ENCODE measurements at regions not wholly inside any gene's neighbourhood (a gene's known extent, or its start where the extent isn't known, plus 50 kb on each side); places are given as distances from the start of the nearest gene placed in this dataset.

DNA sequence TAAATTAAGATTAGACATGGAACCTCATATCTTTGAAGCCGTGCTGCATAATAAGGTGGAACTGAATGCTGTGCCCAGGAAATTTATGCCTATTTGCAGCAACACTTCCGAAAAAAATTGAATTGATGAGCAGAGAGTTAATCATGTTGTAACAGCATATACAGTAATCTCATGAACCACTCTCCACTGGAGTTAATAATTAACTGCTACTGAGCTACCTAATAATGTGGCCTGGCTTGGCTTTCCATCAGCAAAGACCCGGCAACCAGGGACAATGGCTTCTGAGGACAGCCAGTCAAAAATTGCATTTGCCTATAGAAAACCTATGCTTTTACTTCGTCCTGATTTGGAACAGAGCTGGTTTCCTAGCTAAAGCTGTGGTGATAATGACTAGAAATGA is 63.8 kb upstream of the GATB start:
- H3K4me2 ChIP-seq: no peak overlapping the region
- TF ChIP-seq, protein P1, sequence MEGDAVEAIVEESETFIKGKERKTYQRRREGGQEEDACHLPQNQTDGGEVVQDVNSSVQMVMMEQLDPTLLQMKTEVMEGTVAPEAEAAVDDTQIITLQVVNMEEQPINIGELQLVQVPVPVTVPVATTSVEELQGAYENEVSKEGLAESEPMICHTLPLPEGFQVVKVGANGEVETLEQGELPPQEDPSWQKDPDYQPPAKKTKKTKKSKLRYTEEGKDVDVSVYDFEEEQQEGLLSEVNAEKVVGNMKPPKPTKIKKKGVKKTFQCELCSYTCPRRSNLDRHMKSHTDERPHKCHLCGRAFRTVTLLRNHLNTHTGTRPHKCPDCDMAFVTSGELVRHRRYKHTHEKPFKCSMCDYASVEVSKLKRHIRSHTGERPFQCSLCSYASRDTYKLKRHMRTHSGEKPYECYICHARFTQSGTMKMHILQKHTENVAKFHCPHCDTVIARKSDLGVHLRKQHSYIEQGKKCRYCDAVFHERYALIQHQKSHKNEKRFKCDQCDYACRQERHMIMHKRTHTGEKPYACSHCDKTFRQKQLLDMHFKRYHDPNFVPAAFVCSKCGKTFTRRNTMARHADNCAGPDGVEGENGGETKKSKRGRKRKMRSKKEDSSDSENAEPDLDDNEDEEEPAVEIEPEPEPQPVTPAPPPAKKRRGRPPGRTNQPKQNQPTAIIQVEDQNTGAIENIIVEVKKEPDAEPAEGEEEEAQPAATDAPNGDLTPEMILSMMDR (conservative IDR thresholded peaks at IDR 0.05; ENCODE audit: low read depth, low read length): no peak
- no peak overlapping the region for H3K27ac ChIP-seq
- no peak overlapping the region for H2AFZ ChIP-seq (ENCODE audit: low read depth)
- H3K27me3 ChIP-seq (ENCODE audit: insufficient read depth, low read depth): no peaks in the 10 kb centered on the region
- H3K9ac ChIP-seq: no peak overlapping the region
- no peaks in the 10 kb centered on the region for H3K4me1 ChIP-seq (ENCODE audit: low read depth, poor library complexity, severe bottlenecking)
- no peaks in the 10 kb centered on the region; the same call in 1 of the 2 replicates for H3K36me3 ChIP-seq (ENCODE audit: insufficient read depth)
- H3K79me2 ChIP-seq (ENCODE audit: insufficient read depth, low read depth): no peaks in the 10 kb centered on the region
- H3K4me3 ChIP-seq (IDR thresholded peaks at IDR 0.05; ENCODE audit: insufficient read depth, low read depth, low read length): no peak overlapping the region
- H4K20me1 ChIP-seq (ENCODE audit: insufficient read depth): no peaks in the 10 kb centered on the region

DNA sequence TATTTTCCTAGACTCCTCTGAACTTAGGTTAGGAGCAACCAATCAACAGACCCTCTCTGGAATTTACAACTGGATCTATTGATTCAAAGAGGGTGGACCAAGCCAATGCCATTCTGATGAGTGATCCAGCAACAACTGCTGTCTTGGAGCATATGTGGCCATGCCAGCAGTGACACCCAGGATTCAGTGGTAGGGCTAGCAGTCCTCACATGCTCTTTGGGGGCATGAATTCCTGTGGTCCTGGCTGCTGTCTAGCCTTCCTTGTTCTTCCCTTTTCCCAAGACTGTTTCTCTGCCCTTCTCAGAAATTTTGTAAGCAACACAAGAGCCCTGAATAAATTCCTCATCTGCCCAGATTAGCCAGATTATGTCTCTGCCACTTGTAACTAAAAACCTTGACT is 61.5 kb upstream of the GATB start:
- H3K36me3 ChIP-seq (ENCODE audit: insufficient read depth): no peaks in the 10 kb centered on the region; the same call in 1 of the 2 replicates
- TF ChIP-seq, protein P1 (conservative IDR thresholded peaks at IDR 0.05; ENCODE audit: low read depth, low read length): no peak
- H3K27ac ChIP-seq: no peak overlapping the region
- no peaks in the 10 kb centered on the region for H4K20me1 ChIP-seq (ENCODE audit: insufficient read depth)
- H3K9ac ChIP-seq: no peak overlapping the region
- no peaks in the 10 kb centered on the region for H3K4me1 ChIP-seq (ENCODE audit: low read depth, poor library complexity, severe bottlenecking)
- no peak overlapping the region for H3K4me2 ChIP-seq
- H3K79me2 ChIP-seq (ENCODE audit: insufficient read depth, low read depth): no peaks in the 10 kb centered on the region
- no peaks in the 10 kb centered on the region for H3K27me3 ChIP-seq (ENCODE audit: insufficient read depth, low read depth)
- no peak overlapping the region for H3K4me3 ChIP-seq (IDR thresholded peaks at IDR 0.05; ENCODE audit: insufficient read depth, low read depth, low read length)
- no peak overlapping the region for H2AFZ ChIP-seq (ENCODE audit: low read depth)

DNA sequence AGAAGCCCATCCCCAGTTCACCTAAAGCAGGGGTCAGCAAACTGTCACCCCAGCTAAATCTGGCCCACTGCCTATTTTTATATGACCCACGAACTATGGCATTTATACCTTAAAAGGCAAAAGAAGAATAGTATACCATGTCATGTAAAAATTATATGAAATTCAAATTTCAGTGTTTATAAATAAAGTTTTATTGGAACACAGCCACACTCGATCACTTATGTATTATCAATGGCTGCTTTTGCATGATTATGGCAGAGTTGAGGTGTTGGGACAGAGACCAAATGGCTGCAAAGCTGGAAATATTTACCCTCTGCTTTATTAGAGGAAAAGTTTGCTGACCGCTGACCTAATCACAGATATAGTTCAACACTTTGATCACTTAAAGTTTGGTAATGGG is 59.2 kb upstream of the GATB start:
- no peaks in the 10 kb centered on the region for H4K20me1 ChIP-seq (ENCODE audit: insufficient read depth)
- no peak overlapping the region for H3K9ac ChIP-seq
- no peak overlapping the region for H3K4me2 ChIP-seq
- H3K27me3 ChIP-seq (ENCODE audit: insufficient read depth, low read depth): no peaks in the 10 kb centered on the region
- H3K79me2 ChIP-seq (ENCODE audit: insufficient read depth, low read depth): no peaks in the 10 kb centered on the region
- H3K4me1 ChIP-seq (ENCODE audit: low read depth, poor library complexity, severe bottlenecking): no peaks in the 10 kb centered on the region
- no peaks in the 10 kb centered on the region for H3K36me3 ChIP-seq (ENCODE audit: insufficient read depth)
- no peak overlapping the region for H3K4me3 ChIP-seq (IDR thresholded peaks at IDR 0.05; ENCODE audit: insufficient read depth, low read depth, low read length)
- no peak overlapping the region for H3K27ac ChIP-seq
- no peak overlapping the region for H2AFZ ChIP-seq (ENCODE audit: low read depth)
- TF ChIP-seq, protein P1 (conservative IDR thresholded peaks at IDR 0.05; ENCODE audit: low read depth, low read length): no peak

DNA sequence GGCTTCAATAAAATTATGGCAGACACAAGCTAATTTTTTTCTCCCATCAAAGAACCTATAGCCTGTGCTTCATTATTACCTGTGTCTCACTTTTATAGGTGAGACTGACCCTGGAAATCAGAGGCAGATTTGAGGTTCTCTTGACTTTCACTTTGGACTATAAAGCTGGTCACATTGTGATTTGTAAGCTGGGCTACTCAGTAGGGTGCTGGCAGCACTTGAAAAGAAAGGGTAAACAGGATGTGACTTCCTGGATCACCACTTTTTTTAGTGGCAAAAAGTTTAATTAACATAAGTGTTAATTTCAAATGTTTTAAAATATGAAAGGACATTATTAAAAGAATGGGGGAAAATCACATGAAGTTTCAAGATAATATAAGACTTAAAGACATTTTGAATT is 50.6 kb upstream of the GATB start:
- Histone ChIP-seq H3K27ac (no peak overlapping the region), H2AFZ (ENCODE audit: low read depth) (no peak overlapping the region), H3K4me2 (no peak overlapping the region), H3K27me3 (ENCODE audit: insufficient read depth, low read depth) (no peaks in the 10 kb centered on the region), H3K4me1 (ENCODE audit: low read depth, poor library complexity, severe bottlenecking) (no peaks in the 10 kb centered on the region), H3K4me3 (IDR thresholded peaks at IDR 0.05; ENCODE audit: insufficient read depth, low read depth, low read length) (no peak overlapping the region), H3K79me2 (ENCODE audit: insufficient read depth, low read depth) (no peaks in the 10 kb centered on the region), H4K20me1 (ENCODE audit: insufficient read depth) (no peaks in the 10 kb centered on the region), H3K36me3 (ENCODE audit: insufficient read depth) (no peaks in the 10 kb centered on the region), H3K9ac (no peak overlapping the region)
- TF ChIP-seq, protein P1 (conservative IDR thresholded peaks at IDR 0.05; ENCODE audit: low read depth, low read length): no peak
